Right ventricle myocardium superior (tissue), 1 donor: ENCODE measurements at regions not wholly inside any gene's neighbourhood (a gene's known extent, or its start where the extent isn't known, plus 50 kb on each side); places are given as distances from the start of the nearest gene placed in this dataset.
"Not testable (repeated sequence)": the region's sequence is repeated elsewhere in the genome, so short reads cannot be mapped to it uniquely, and the experiment has no call there.

ENCODE experiments used
- ATAC-seq: fragments of 200-7000 bp; cut with Tn5 transposase; one replicate; pipeline ENCODE4 v1.9.1; 2020; ENCODE audit warnings: mild to moderate bottlenecking; ENCODE audit not compliant: poor library complexity
- DNase-seq: peaks from one replicate; pipeline ENCODE4 v3.0.0-alpha.2; 2020
- intact Hi-C: fragments of 100-400 bp; cut with DNase I; formaldehyde crosslinking; loops from one replicate; pipeline ENCODE4 v1.11.2; 2022
- donor health status: DM: no; HTN: yes; CAD: no; lungs with severe emphysema.

DNA sequence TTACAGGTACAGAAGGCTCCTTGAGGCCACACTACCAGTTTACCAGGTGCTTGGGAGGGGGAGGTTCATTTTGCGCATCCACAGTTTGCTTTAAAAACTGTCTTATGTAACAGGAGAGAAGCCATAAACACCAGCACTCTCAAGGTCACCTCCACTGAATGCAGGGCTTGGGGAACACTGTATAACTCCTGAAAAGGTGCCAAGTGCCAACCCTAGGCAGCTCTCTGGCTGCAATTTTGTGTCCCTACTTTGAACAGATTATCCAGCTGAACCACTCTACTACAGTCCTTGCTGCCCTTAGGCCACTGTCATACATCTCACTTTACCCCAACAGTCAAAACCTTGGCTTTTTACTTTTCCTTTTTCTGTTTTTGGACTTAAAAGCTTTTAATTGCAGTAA lies 507.9 kb downstream of the SMARCA1 start:
- intact Hi-C loops, result no loop called here
- ATAC-seq (peak; percentile 59), DNase-seq (no peak)

DNA sequence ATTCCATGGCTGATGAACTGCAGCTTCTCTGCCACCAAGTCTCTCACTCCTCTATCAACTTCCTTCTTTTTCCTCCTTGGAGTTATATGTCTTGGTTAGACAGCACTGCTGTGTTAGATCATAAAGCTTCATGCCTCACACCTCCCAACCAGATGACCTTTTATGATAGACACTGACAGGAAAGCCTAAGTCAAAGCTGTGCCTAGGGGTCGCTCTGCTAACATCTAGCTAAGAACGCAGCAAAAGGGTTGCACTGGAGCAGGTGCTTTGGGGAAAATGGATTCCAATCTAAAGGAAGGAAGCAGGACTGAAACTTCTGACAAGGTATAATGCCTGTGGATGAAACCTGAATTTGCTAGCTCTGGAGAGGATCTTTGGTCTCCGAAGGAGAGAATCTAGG lies 509.7 kb downstream of the SMARCA1 start:
- ATAC-seq, result no peak
- DNase-seq, result no peak
- intact Hi-C loops, result no loop called here

DNA sequence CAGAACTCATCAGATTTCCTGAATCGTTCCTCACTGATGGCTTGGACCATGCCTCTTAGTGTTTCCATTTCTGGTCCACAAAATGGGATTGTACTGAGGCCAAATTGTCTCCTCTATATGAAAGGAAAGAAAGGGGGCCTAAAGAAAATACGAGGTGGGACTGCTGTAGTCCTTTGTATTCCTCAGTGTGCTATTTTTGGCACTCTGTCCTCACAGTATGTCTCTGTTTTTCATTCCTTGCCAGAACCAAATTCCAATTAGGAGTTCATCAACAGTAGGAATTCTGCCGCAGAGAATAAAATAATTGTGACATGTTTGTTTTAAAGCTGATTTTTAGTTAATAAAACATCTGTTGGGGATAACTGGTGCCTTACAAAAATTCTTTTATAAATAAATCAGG lies 515.7 kb downstream of the SMARCA1 start:
- ATAC-seq (no peak), DNase-seq (no peak)
- intact Hi-C loops, result no loop called here

GRCh38 chrX:129006491-129006890 lies 516.8 kb downstream of the SMARCA1 start:
- ATAC-seq (no peak), DNase-seq (no peak)

GRCh38 chrX:129000797-129001196 lies 522.5 kb downstream of the SMARCA1 start:
- intact Hi-C loops, result no loop called here
- no peak for DNase-seq
- no peak for ATAC-seq

More at GRCh38 chrX:129006491-129006890, 516.8 kb downstream of the SMARCA1 start:
- intact Hi-C loops, result no loop called here

GRCh38 chrX:129000018-129000417 lies 523.3 kb downstream of the SMARCA1 start:
- intact Hi-C loops, result no loop called here
- no peak for ATAC-seq
- DNase-seq, result no peak

DNA sequence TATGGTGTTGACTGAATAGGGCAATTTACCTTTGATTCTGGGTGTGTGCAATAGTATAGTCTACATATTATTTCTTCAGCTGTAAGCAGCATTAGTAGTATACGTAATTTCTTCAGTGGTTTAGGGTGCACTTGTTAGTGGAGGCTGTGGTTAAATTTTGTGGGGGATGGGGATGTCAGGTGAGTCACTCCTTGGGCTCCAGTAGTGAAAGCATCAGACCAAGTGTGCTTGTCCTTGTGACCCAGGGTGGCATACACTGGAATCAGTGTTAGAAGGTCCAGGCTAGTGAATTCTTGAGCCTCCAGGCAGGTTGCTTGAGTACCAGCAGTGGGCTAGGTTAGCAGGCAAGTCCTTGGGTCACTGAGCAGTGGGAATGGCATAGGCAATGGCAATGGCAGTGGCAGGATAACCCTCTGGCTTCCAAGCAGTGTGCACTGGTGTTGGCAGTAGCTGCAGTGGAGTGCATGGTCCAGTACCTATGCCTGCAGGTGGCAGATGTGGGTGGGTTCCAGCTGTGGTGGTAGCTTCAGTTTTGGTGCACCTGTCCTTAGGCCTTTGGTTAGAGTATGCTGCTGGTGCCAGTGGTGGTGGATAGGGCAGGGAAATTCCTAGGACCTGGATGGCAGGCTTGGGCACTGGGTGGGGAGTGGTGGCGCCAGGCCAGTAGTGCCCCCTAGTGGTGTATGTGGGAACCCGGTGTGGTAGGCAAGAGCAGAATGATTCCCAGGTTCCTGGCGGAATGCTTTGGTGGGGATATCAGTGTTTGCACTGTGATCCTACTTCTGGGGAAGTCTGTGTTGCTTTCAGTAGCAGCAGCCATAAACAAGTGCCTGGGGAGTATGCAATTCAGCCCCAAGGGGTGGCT lies 531.0 kb downstream of the SMARCA1 start:
- intact Hi-C loops, result no loop called here
- ATAC-seq (no peak), DNase-seq (no peak)

- intact Hi-C loops, result no loop called here
- ATAC-seq (no peak), DNase-seq (no peak)
Observed at GRCh38 chrX:128975745-128976144, 547.5 kb downstream of the SMARCA1 start.

DNA sequence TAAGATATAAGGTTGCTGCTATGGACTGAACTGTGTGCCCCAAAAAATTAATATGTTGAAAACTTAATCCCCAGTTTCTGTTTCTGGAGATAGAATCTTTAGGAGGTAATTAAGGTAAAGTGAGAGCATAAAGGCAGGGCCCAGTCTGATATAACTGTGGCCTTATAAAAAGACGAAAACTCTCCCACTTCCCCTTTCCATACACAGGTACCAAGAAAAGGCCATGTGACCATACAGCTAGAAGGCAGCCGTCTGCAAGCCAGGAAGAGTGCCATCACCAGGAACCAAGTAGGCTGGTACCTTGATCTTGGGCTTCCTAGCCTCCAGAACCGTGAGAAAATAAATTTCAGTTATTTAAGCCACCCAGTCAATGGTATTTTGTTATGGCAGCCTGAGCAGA lies 550.3 kb downstream of the SMARCA1 start:
- ATAC-seq (no peak), DNase-seq (no peak)
- intact Hi-C loops, result no loop called here

- ATAC-seq (no peak), DNase-seq (no peak)
- intact Hi-C loops, result no loop called here
Observed at GRCh38 chrX:128961290-128961689, 562.0 kb downstream of the SMARCA1 start.

GRCh38 chrX:128954697-128955096 lies 568.6 kb downstream of the SMARCA1 start:
- DNase-seq, intact Hi-C loops: not testable (repeated sequence)

DNA sequence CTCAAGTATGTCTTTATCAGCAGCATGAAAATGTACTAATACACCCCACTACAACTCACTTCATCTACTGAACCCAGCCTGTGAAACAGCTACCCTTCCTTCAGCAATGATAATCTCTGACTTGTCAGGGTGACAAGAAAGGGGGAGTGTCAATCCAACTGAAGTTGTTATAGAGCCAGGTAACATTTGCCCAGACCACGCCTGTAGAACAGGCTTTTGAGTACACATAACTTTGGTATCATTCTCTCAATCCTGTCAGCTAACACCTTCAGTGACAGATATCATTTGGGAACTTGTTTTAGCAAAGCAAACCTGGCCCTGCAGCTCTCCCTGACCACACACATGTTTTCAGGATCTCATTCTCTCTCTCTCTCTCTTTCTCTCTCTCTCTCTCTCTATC lies 592.2 kb downstream of the SMARCA1 start:
- intact Hi-C loops, result no loop called here
- DNase-seq, result no peak
- no peak for ATAC-seq

More at GRCh38 chrX:128954697-128955096, 568.6 kb downstream of the SMARCA1 start:
- ATAC-seq, result not testable (repeated sequence)

GRCh38 chrX:128929271-128930057 lies 593.8 kb downstream of the SMARCA1 start:
- no peak for ATAC-seq
- DNase-seq, result no peak
- intact Hi-C loops, result no loop called here

DNA sequence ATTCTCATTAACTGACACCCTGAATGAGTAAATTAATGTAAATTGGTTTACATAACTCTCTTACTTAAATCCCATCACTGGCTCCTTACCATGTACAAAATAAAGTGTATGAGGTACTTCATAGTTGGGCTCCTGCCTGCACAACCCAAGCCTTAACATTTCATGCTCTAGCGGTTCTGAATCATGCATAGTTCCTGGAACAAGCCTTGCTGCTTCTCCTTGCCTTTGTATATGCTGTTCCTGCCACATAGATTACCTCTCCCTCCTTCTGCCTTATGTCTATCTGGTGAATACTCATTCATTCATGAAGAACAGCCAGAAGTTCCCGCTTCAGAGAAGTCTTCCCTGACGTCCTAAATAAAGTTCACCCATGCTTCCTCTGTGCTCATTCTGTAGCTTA lies 594.7 kb downstream of the SMARCA1 start:
- intact Hi-C loops, result no loop called here
- no peak for ATAC-seq
- no peak for DNase-seq

DNA sequence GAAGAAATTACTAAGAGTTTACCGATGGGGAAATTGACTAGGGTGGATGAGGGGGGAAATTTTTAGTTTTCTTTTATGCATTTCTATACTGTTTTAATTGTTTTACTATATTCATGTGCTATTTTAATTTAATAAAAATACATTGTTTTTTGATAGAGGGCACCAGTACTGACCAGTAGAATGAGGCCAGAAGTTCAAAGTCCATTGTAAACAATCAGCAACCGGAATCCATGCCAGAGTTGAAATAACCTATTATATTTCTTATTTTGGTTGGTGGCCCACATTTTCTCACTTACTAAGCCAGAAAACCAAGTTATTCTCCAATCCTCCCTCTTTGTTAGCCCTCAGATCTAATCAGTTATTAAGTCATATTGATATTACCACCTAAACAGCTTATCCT lies 595.9 kb downstream of the SMARCA1 start:
- DNase-seq (no peak), ATAC-seq (no peak)
- intact Hi-C loops, result no loop called here

DNA sequence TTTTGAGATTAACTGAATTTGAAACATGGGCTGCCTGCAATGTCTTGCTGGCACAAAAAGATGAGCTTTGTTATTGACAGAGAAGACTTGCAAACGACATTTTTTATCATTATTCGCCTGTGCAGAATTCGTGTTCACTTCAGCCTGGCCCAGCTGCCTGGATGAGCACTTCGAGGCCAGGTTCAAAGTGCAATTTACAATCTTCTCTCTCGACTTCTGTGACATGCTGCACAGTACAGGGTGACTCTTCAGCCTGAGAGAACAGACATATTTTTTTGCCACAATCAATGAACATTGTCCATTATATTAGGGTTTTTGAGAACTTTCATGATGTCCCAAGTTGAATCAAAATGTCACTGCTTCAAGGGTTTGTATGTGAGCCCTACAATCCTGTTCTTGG lies 616.5 kb downstream of the SMARCA1 start:
- ATAC-seq, result no peak
- intact Hi-C loops, result no loop called here
- DNase-seq, result no peak

GRCh38 chrX:128901018-128901417 lies 622.3 kb downstream of the SMARCA1 start:
- no peak for ATAC-seq
- intact Hi-C loops, result no loop called here

GRCh38 chrX:128897621-128898020 lies 625.7 kb downstream of the SMARCA1 start:
- ATAC-seq, result no peak
- DNase-seq, result no peak
- intact Hi-C loops, result no loop called here

More at GRCh38 chrX:128901018-128901417, 622.3 kb downstream of the SMARCA1 start:
- DNase-seq, result no peak

DNA sequence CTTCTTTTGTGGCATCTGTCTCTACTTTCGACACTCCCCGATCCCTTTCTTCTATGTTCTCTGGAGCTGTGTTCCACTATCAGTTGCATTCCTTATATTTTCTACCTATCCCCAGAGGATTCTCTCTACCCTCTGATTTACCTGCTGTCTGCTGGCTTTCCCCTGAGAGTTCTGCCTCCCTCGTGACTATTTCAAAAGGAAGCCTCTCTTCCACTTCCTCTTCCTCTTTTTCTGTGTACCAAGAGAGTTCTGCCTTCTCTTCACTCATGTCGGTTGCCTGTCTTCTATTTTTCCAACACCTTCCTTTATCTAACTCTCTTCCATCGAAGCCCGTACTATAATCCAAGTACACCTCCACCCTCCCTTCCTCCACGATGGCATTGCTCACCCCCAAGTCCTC lies 631.7 kb downstream of the SMARCA1 start:
- no peak for ATAC-seq
- intact Hi-C loops, result no loop called here
- DNase-seq, result no peak

GRCh38 chrX:128884430-128884829 lies 638.9 kb downstream of the SMARCA1 start:
- intact Hi-C loops, result no loop called here

More at GRCh38 chrX:128884430-128884829, 638.9 kb downstream of the SMARCA1 start:
- DNase-seq (no peak), ATAC-seq (no peak)
